Right cardiac atrium (tissue), 5 donors: ENCODE measurements at regions not wholly inside any gene's neighbourhood (a gene's known extent, or its start where the extent isn't known, plus 50 kb on each side); places are given as distances from the start of the nearest gene placed in this dataset.
"Not testable (repeated sequence)": the region's sequence is repeated elsewhere in the genome, so short reads cannot be mapped to it uniquely, and the experiment has no call there.

Experiments used
- ATAC-seq, 2 donors: fragments of 200-7000 bp; cut with Tn5 transposase; one replicate each; pipeline versions ENCODE4 v1.8.0 to v1.9.1; 2020; ENCODE audit warnings: moderate library complexity in 2 of 2, mild to moderate bottlenecking in 1 of 2
- DNase-seq, 3 donors: peaks; one replicate each; pipeline ENCODE4 v3.0.0-alpha.2; 2020
- H3K27ac ChIP-seq: one replicate; pipeline ENCODE4 v1.5.1; 2013; ENCODE audit warnings: mild to moderate bottlenecking, low read length, control low read depth, moderate library complexity
- H3K27me3 ChIP-seq: one replicate; pipeline ENCODE4 v1.6.1; 2013; ENCODE audit not compliant: control insufficient read depth, insufficient read depth
- H3K4me1 ChIP-seq: one replicate; pipeline ENCODE4 v1.6.1; 2013; ENCODE audit warnings: low read length; ENCODE audit not compliant: control insufficient read depth, insufficient read depth
- H3K4me3 ChIP-seq: one replicate; pipeline ENCODE4 v1.5.1; 2013; ENCODE audit warnings: low read length, control low read depth
- H3K9me3 ChIP-seq: one replicate; pipeline ENCODE4 v1.6.1; 2013; ENCODE audit warnings: low read length; ENCODE audit not compliant: control insufficient read depth
- WGBS: extraction: QIAGEN DNeasy Blood & Tissue Kit; methylation state at CpG from one replicate; pipeline ENCODE4 v1.1.7; 2013; 5-methylcytosine and 5-hydroxymethylcytosine counted together
- intact Hi-C, 4 donors: fragments of 100-400 bp; cut with DNase I; formaldehyde crosslinking; loops; one replicate each; pipeline versions ENCODE4 v1.11.0 to v1.14.0; 2022 to 2023
- donor health status: healthy with polysubstance abuse.
- donor health status: DM: no; HTN: yes; CAD: no.
- donor health status: DM: no; HTN: no; CAD: no.
- donor health status: DM: no; HTN: yes; CAD: no; lungs with severe emphysema.
- donor health status: DM: yes; HTN: yes; CAD: no.

DNA sequence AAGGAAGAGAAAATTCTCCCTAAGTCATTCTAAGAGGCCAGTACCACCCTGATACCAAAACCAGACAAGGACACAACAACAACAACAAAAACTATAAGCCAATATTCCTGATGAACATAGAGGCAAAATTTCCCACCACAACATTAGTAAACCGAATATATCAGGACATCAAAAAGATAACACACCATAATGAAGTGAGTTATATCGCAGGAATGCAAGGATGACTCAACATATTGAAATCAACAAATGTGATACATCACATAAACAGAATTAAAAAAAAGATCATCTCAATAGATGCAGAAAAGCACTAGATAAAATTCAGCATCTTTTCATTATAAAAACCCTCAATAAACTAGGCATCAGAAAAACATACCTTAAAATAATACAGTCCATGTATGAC is 1844.4 kb upstream of the PCDH10 start:
- no peaks in the 10 kb centered on the region for H3K9me3 ChIP-seq
- no peak overlapping the region for H3K4me3 ChIP-seq
- 83% methylated on average over 2 of the region's 2 CpGs for WGBS
- H3K4me1 ChIP-seq = no peaks in the 10 kb centered on the region
- no peaks in the 10 kb centered on the region for H3K27me3 ChIP-seq
- ATAC-seq (no peak), DNase-seq (no peak)
- H3K27ac ChIP-seq = no peak overlapping the region
- intact Hi-C loops = no loop called here

DNA sequence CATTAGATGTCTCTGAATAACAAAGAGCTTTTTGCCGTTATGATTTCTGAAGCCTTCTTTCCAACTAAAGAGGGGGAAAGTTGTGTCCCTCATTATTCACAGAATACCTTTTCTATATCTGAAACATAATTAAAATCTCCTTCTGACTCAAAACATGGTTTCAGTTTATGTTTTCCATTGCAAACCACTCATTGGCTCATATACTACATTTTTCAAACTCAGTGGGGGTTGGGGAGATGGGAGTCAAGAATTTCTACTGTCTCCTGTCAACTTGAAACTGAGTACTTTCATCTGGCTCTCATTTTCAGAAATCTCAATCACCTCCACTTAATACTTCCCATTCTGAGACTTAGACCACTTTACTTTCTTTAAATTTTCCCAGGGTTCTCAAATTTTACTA is 1839.5 kb upstream of the PCDH10 start:
- DNase-seq = no peak
- Histone ChIP-seq H3K4me1 (no peaks in the 10 kb centered on the region), H3K27me3 (no peaks in the 10 kb centered on the region), H3K9me3 (no peaks in the 10 kb centered on the region), H3K27ac (no peak overlapping the region), H3K4me3 (no peak overlapping the region)
- no peak for ATAC-seq
- 77% methylated on average over 1 of the region's 1 CpG for WGBS
- intact Hi-C loops = no loop called here

DNA sequence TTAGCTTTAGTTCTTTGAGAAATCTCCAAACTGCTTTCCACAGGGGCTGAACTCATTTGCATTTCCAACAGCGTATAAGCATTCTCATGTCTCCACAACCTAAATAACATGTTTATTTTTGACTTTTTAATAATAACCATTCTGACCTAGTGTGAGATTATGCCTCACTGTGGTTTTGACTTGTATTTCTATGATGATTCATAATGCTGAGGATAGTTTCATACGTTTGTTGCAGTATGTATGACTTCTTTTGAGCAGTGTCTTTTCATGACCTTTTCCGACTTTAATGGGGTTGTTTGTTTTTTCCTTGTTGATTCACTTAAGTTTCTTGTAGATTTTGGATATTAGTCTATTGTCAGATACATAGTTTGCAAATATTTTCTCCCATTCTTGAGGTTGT is 1833.0 kb upstream of the PCDH10 start:
- DNase-seq (no peak), ATAC-seq (no peak)
- intact Hi-C loops = no loop called here
- Histone ChIP-seq H3K4me3 (no peak overlapping the region), H3K27ac (no peak overlapping the region), H3K4me1 (no peaks in the 10 kb centered on the region), H3K9me3 (no peaks in the 10 kb centered on the region), H3K27me3 (no peaks in the 10 kb centered on the region)
- WGBS = 74% methylated on average over 3 of the region's 3 CpGs

DNA sequence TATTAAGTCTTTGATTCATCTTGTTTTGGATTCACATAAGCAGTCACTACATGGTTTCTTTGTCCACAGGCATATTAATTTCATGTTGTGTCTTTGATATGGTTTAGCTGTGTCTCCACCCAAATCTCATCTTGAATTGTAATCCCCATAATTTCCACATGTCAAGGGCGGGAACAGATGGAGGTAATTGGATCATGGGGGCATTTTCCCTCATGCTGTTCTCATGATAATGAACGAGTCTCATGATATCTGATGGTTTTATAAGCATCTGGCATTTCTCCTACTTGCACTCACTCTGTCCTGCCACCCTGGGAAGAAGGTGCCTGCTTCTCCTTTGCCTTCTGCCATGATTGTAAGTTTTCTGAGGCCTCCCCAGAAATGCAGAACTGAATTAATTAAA is 1811.2 kb upstream of the PCDH10 start:
- H3K4me1 ChIP-seq = no peaks in the 10 kb centered on the region
- no peaks in the 10 kb centered on the region for H3K9me3 ChIP-seq
- no peak overlapping the region for H3K27ac ChIP-seq
- no peak overlapping the region for H3K4me3 ChIP-seq
- DNase-seq (no peak), ATAC-seq (no peak)
- H3K27me3 ChIP-seq = no peaks in the 10 kb centered on the region
- WGBS = 48% methylated on average over 2 of the region's 2 CpGs
- intact Hi-C loops = no loop called here

DNA sequence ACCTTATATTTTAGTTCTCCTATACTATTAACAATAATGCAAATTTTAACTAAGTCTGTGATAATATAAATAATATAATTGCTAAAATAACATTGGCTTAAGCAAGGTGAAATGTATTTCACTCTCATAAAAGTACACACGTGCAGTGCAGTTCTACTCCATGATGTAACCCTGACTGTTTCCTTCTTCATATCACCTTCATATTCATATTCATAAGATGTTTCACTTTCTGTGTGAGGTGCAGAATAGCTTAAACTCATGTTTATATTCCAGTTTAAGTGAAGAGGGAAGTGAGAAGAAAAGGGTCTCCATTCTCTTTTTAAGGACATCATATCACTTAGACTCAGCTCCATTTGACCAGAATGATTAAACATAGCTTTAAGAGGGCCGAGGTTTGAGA is 1810.0 kb upstream of the PCDH10 start:
- H3K4me1 ChIP-seq = no peaks in the 10 kb centered on the region
- WGBS = 74% methylated on average over 2 of the region's 2 CpGs
- ATAC-seq = no peak
- H3K4me3 ChIP-seq = no peak overlapping the region
- no peak overlapping the region for H3K27ac ChIP-seq
- intact Hi-C loops = no loop called here
- H3K9me3 ChIP-seq = no peaks in the 10 kb centered on the region
- no peak for DNase-seq
- no peaks in the 10 kb centered on the region for H3K27me3 ChIP-seq

DNA sequence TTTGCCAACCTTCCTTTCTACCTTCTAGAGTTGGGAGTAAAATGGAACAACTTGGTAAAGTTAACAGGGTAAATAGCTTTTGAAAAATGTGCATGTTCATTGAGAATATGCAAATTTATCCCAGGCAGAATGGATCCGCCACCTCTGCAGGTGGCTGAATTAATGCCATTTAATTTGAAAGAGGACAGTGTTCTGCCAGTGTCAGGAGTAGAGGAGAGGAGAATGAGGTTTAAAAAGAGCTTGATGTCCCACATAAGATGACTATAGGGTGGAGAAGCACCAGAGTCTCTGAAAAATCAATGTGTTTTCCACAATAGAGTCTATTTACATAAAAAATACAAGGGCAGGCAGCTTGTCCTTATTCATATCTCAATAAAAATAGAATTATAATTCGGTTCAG is 1804.3 kb upstream of the PCDH10 start:
- Histone ChIP-seq H3K4me3 (no peak overlapping the region), H3K9me3 (no peaks in the 10 kb centered on the region), H3K4me1 (no peaks in the 10 kb centered on the region), H3K27me3 (no peaks in the 10 kb centered on the region), H3K27ac (no peak overlapping the region)
- DNase-seq = no peak
- ATAC-seq = no peak
- WGBS = 70% methylated on average over 2 of the region's 2 CpGs
- intact Hi-C loops = no loop called here

DNA sequence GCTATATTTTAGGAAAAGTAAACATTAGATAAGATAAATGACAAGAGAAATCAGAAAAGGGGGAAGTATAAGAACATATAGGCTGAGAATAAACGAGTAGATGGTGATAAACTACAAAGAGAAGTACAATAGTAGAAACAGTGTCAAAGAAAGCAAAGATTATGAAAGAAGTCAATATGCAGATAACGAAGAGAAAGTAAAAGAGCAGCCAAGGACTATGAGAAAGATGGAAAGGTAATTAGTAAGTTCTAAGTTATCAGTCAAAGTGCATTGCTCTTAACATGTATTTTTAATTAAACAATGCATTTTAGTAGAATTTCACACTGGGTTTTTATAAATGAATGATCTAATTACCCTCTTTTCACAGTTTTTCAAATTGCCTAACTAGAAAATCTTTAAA is 1801.3 kb upstream of the PCDH10 start:
- no peaks in the 10 kb centered on the region for H3K27me3 ChIP-seq
- intact Hi-C loops = no loop called here
- no peaks in the 10 kb centered on the region for H3K9me3 ChIP-seq
- H3K27ac ChIP-seq = no peak overlapping the region
- no peak overlapping the region for H3K4me3 ChIP-seq
- DNase-seq = no peak
- WGBS = 51% methylated on average over 2 of the region's 2 CpGs
- H3K4me1 ChIP-seq = no peaks in the 10 kb centered on the region
- no peak for ATAC-seq

DNA sequence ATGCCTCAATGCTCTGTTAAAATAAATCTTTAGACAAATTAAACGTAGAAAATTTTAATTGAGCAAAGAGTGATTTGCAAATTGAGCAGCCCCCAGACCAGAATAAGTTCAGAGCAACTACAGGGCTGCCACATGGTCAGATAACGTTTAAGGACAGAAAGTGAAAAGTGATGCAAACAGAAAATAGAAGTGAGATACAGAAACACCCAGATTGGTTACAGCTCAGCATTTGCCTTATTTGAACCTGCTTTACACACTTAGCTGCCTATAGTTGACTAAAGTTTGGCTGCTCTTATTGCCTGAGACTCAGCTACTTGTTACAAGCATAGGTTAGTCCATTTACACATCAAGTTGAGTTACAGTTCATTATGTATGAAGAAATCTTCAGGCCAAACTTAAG is 1800.8 kb upstream of the PCDH10 start:
- Histone ChIP-seq H3K4me3 (no peak overlapping the region), H3K27me3 (no peaks in the 10 kb centered on the region), H3K27ac (no peak overlapping the region), H3K9me3 (no peaks in the 10 kb centered on the region), H3K4me1 (no peaks in the 10 kb centered on the region)
- DNase-seq (no peak), ATAC-seq (no peak)
- intact Hi-C loops = no loop called here
- 52% methylated on average over 2 of the region's 2 CpGs for WGBS

DNA sequence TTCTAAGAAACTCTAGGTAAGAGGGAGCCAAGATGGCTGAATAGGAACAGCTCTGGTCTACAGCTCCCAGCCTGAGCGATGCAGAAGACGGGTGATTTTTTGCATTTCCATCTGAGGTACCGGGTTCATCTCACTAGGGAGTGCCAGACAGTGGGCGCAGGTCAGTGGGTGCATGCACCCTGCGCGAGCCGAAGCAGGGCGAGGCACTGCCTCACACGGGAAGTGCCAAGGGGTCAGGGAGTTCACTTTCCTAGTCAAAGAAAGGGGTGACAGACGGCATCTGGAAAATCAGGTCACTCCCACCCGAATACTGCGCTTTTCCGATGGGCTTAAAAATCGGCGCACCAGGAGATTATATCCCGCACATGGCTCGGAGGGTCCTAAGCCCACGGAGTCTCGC is 1796.7 kb upstream of the PCDH10 start:
- H3K27me3 ChIP-seq, H3K4me3 ChIP-seq, H3K9me3 ChIP-seq, H3K4me1 ChIP-seq, intact Hi-C loops, H3K27ac ChIP-seq, ATAC-seq: not testable (repeated sequence)
- 94% methylated on average over 19 of the region's 19 CpGs for WGBS
- DNase-seq = peak in 1 of 3 donors; percentile 3

DNA sequence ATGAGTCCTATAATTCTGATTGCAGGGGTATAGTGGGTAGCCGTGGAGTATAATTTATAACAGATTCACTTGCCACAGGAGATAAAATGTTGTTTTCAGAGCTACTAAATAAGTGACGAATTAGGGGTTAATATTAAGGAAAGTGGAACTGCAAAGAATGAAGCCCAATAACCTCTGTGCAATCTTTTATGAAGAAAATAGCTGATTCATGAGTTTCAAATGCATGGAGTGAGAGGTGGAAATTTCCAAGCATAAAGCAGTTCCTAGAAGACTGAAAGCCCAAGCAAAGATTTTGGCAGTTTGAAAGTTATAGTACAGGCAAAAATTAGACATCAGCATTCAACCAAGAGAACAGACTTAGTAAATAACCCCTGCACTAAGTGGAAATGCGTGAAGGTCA is 1782.4 kb upstream of the PCDH10 start:
- WGBS = 68% methylated on average over 3 of the region's 3 CpGs
- Histone ChIP-seq H3K9me3 (no peaks in the 10 kb centered on the region), H3K4me3 (no peak overlapping the region), H3K27me3 (no peaks in the 10 kb centered on the region), H3K4me1 (no peaks in the 10 kb centered on the region), H3K27ac (no peak overlapping the region)
- intact Hi-C loops = no loop called here
- ATAC-seq (no peak), DNase-seq (no peak)

DNA sequence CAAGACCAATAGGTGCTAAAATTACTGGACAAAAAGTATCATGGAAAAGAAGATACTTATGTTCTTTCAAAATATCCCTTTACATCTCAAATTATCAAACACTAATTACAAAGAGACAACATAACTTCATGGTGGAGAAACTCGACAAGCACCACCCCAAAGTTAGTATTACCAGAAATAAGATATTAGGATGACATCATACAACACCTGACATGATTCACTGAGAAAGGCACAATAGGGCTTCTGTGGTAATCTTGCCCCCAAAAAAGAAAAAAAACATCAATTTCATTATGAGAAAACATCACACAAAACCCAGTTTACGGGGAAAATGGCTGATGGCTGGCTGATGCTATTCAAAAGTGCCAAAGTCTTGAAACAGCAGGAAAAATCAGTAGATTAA is 1781.7 kb upstream of the PCDH10 start:
- intact Hi-C loops = no loop called here
- H3K9me3 ChIP-seq = no peaks in the 10 kb centered on the region
- no peaks in the 10 kb centered on the region for H3K4me1 ChIP-seq
- WGBS = 75% methylated on average over 2 of the region's 2 CpGs
- DNase-seq (no peak), ATAC-seq (no peak)
- no peak overlapping the region for H3K27ac ChIP-seq
- H3K4me3 ChIP-seq = no peak overlapping the region
- H3K27me3 ChIP-seq = no peaks in the 10 kb centered on the region

DNA sequence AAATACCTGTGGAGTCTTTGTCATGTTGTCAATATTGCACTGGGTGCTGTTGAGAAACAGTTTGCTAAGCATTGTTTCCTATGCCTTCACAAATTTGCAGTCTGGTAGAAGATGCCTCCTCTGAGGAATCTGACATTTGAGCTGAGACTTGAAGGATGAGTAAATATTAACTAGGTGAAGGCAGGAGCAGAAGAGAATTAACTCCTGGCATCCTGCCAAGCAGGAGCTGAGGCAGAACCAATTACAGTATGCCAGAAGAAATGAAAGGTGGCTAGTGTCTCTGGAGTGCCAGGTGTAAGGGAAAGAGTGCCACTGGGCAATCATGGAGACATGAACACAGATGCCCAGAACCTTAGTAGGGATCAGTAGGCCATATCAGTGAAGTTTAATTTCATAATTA is 1778.2 kb upstream of the PCDH10 start:
- no peak overlapping the region for H3K27ac ChIP-seq
- H3K4me1 ChIP-seq = no peaks in the 10 kb centered on the region
- no peak overlapping the region for H3K4me3 ChIP-seq
- DNase-seq (no peak), ATAC-seq (no peak)
- no peaks in the 10 kb centered on the region for H3K27me3 ChIP-seq
- intact Hi-C loops = no loop called here
- H3K9me3 ChIP-seq = no peaks in the 10 kb centered on the region
